ENCODE measurements at regions not wholly inside any gene's neighbourhood (a gene's known extent, or its start where the extent isn't known, plus 50 kb on each side); places are given as distances from the start of the nearest gene placed in this dataset.

DNA sequence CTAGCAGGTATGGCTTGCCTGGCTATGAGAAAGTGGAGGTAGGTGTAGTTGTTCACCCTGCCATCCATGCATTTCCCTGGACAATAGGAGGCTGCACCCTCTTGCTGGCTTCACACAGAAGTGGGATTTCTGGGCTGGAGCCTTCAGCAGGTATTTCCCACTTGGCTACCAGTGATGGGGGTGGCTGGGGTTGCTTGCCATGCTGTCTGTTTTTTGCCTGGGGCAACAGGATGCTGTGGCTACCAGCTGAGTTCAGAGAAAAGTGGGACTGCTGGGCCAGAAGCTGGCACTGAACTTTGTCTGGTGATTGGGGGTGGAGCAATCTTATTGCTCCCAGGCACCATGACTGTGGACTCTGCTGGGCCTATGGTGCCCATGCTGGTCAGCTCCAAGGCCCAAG, 299.6 kb downstream of the FAM170A start:
- Histone ChIP-seq H3K9me3 (no peaks in the 10 kb centered on the region), H3K36me3 (no peaks in the 10 kb centered on the region), H3K27me3 (no peaks in the 10 kb centered on the region), H3K27ac (no peak overlapping the region), H3K4me3 (no peak overlapping the region), H3K4me1 (ENCODE audit: insufficient read depth) (no peaks in the 10 kb centered on the region)
- no peak for TF ChIP-seq POLR2A (IDR thresholded peaks at IDR 0.05)
- no peak for TF ChIP-seq CTCF (IDR thresholded peaks at IDR 0.05)
- TF ChIP-seq EP300 (IDR thresholded peaks at IDR 0.05), result no peak
- no peak for DNase-seq
- intact Hi-C loops (cut with DNase I), result no loop called here

GRCh38 chr5:119930490-119930889, 301.1 kb downstream of the FAM170A start:
- no peak for DNase-seq
- H3K27ac ChIP-seq, result no peak overlapping the region
- no peaks in the 10 kb centered on the region for H3K4me1 ChIP-seq (ENCODE audit: insufficient read depth)
- no peaks in the 10 kb centered on the region for H3K27me3 ChIP-seq
- TF ChIP-seq CTCF (IDR thresholded peaks at IDR 0.05) (no peak), POLR2A (IDR thresholded peaks at IDR 0.05) (no peak), EP300 (IDR thresholded peaks at IDR 0.05) (no peak)
- H3K36me3 ChIP-seq, result no peaks in the 10 kb centered on the region
- intact Hi-C loops (cut with DNase I), result no loop called here
- 74 to 81% (median 77%) methylated on average over 4 of the region's 4 CpGs for WGBS, 3 donors
- no peak overlapping the region for H3K4me3 ChIP-seq
- H3K9me3 ChIP-seq, result no peaks in the 10 kb centered on the region

GRCh38 chr5:119943148-119943547, 313.8 kb downstream of the FAM170A start:
- H3K27ac ChIP-seq, result no peak overlapping the region
- DNase-seq, result no peak
- H3K27me3 ChIP-seq, result no peaks in the 10 kb centered on the region
- 71 to 87% (median 71%) methylated on average over 2 of the region's 2 CpGs for WGBS, 3 donors
- intact Hi-C loops (cut with DNase I), result no loop called here
- H3K36me3 ChIP-seq, result no peaks in the 10 kb centered on the region
- TF ChIP-seq CTCF (IDR thresholded peaks at IDR 0.05), result peak in 1 of 3 donors; percentile 32
- TF ChIP-seq EP300 (IDR thresholded peaks at IDR 0.05), result no peak
- H3K9me3 ChIP-seq, result no peaks in the 10 kb centered on the region
- no peak overlapping the region for H3K4me3 ChIP-seq
- H3K4me1 ChIP-seq (ENCODE audit: insufficient read depth), result no peaks in the 10 kb centered on the region

- Histone ChIP-seq H3K36me3 (no peaks in the 10 kb centered on the region), H3K4me1 (ENCODE audit: insufficient read depth) (no peaks in the 10 kb centered on the region), H3K9me3 (no peaks in the 10 kb centered on the region), H3K4me3 (no peak overlapping the region), H3K27me3 (no peaks in the 10 kb centered on the region), H3K27ac (no peak overlapping the region)
- TF ChIP-seq EP300 (IDR thresholded peaks at IDR 0.05) (no peak), POLR2A (IDR thresholded peaks at IDR 0.05) (no peak), CTCF (IDR thresholded peaks at IDR 0.05) (no peak)
- intact Hi-C loops (cut with DNase I), result no loop called here
- DNase-seq, result no peak
These were observed 316.3 kb downstream of the FAM170A start for GRCh38 chr5:119945691-119946090.

DNA sequence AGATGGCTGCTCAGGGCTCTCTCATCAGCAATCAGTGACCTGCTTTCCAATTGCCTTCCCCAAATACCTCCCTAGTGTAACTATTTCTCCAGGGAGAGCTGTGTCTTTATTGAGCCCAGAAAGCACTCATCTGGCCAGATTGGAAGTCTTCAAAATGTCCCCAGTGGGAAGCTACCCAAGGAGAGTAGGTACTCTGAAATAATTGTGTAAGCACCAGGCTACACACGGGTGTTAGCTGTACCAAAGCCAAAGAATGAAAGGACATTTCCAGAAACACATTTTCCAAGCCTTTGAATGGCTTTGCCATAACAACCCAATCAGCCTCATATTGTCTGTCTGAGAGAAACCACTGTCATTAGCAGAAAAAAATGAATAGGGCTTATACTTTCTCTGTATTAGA, 318.8 kb downstream of the FAM170A start:
- no peak for DNase-seq
- H3K9me3 ChIP-seq, result no peaks in the 10 kb centered on the region
- WGBS, 3 donors, result 83 to 86% (median 86%) methylated on average over 1 of the region's 1 CpG
- no peak overlapping the region for H3K4me3 ChIP-seq
- no peak overlapping the region for H3K27ac ChIP-seq
- no peaks in the 10 kb centered on the region for H3K27me3 ChIP-seq
- intact Hi-C loops (cut with DNase I), result no loop called here
- H3K36me3 ChIP-seq, result no peaks in the 10 kb centered on the region
- no peak for TF ChIP-seq EP300 (IDR thresholded peaks at IDR 0.05)
- TF ChIP-seq CTCF (IDR thresholded peaks at IDR 0.05), result no peak
- TF ChIP-seq POLR2A (IDR thresholded peaks at IDR 0.05), result no peak
- no peaks in the 10 kb centered on the region for H3K4me1 ChIP-seq (ENCODE audit: insufficient read depth)
